Osteoblast (primary cell): ENCODE measurements at regions not wholly inside any gene's neighbourhood (a gene's known extent, or its start where the extent isn't known, plus 50 kb on each side); places are given as distances from the start of the nearest gene placed in this dataset.
"Not testable (repeated sequence)": the region's sequence is repeated elsewhere in the genome, so short reads cannot be mapped to it uniquely, and the experiment has no call there.

ENCODE experiments used
- DNase-seq: peaks from one replicate; pipeline ENCODE4 v3.0.0; 2011; ENCODE audit warnings: low spot score, mixed read lengths; ENCODE audit not compliant: insufficient read length; ENCODE audit errors: missing footprints
- H2AFZ ChIP-seq: 2 replicates; pipeline ENCODE4 v1.6.0; 2011; ENCODE audit warnings: mild to moderate bottlenecking, low read length
- H3K27ac ChIP-seq: 2 replicates; pipeline ENCODE4 v1.5.1; 2011; ENCODE audit warnings: mild to moderate bottlenecking, low read depth, low read length, moderate library complexity
- H3K27me3 ChIP-seq: 2 replicates; pipeline ENCODE4 v1.6.0; 2012; ENCODE audit warnings: mild to moderate bottlenecking, control low read depth, inconsistent platforms, low read length, moderate library complexity; ENCODE audit not compliant: insufficient read depth
- H3K36me3 ChIP-seq: 2 replicates; pipeline ENCODE4 v1.5.1; 2011; ENCODE audit warnings: mild to moderate bottlenecking, low read length, control low read depth, moderate library complexity; ENCODE audit not compliant: insufficient read depth
- H3K4me1 ChIP-seq: 2 replicates; pipeline ENCODE4 v1.5.1; 2011; ENCODE audit warnings: mild to moderate bottlenecking, low read length, control low read depth, moderate library complexity; ENCODE audit not compliant: insufficient read depth
- H3K4me2 ChIP-seq: 2 replicates; pipeline ENCODE4 v1.6.0; 2011; ENCODE audit warnings: mild to moderate bottlenecking, low read length; ENCODE audit not compliant: insufficient read depth
- H3K4me3 ChIP-seq: fragments of 200-600 bp; sonication (generic); 3 replicates; pipeline ENCODE4 v1.5.1; 2012; ENCODE audit warnings: mild to moderate bottlenecking, low read length, inconsistent platforms; ENCODE audit not compliant: insufficient read depth
- H3K79me2 ChIP-seq: 2 replicates; pipeline ENCODE4 v1.6.0; 2012; ENCODE audit warnings: mild to moderate bottlenecking, low read length, control low read depth, inconsistent platforms; ENCODE audit not compliant: insufficient read depth
- H3K9me3 ChIP-seq: 2 replicates; pipeline ENCODE4 v1.5.1; 2011; ENCODE audit warnings: low read depth, low read length, control low read depth
- H4K20me1 ChIP-seq: 2 replicates; pipeline ENCODE4 v1.6.0; 2012; ENCODE audit warnings: mild to moderate bottlenecking, low read length, control low read depth; ENCODE audit not compliant: insufficient read depth
- TF ChIP-seq, protein P1 (sequence below): IDR thresholded peaks from 2 replicates; pipeline ENCODE4 v1.5.1; 2011; ENCODE audit warnings: mild to moderate bottlenecking, low read depth, low read length, moderate library complexity; ENCODE audit errors: extremely low read depth

DNA sequence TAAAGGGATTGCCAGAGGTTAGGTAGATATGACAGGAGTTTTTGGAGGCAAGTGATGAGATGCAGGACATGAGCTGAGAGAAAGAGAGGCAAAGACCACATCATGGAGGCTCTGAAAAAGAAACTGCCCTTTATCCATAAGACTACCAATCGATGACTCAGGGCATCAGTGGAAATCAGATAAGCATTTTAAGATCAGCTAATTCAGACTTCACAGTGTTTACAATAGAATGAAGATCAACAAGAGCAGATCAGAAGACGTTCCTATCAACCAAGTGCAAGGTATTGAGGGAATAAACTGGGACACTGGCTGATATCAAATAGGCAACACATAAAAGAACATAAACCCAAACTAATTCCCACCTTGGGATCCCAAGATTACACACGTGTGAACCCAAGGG, 227.2 kb downstream of the SLCO4C1 start:
- H3K9me3 ChIP-seq: no peaks in the 10 kb centered on the region
- no peak overlapping the region for H3K4me3 ChIP-seq

DNA sequence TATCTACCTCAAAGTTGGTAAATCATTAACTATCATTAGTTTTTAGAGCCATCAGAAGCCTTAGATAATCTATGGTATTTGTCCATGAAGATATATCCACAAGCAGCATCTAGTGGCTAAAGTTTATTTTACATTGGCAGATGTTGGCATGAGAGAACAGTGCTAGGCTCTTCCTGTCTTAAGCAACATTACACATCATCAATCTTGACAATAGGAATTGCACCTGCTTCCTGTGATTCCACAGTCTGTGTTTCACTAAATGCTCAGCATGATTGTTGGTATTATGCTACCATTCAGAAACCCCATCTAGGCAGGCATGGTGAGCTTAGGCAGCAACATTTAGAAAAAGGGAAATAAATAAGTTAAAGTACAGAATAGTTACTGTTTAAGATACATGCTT, 246.6 kb downstream of the SLCO4C1 start:
- Histone ChIP-seq H3K4me2 (no peak overlapping the region), H3K9me3 (no peaks in the 10 kb centered on the region), H3K4me3 (no peak overlapping the region), H3K27me3 (no peaks in the 10 kb centered on the region), H3K27ac (no peak overlapping the region), H4K20me1 (no peaks in the 10 kb centered on the region), H2AFZ (no peak overlapping the region), H3K4me1 (no peaks in the 10 kb centered on the region), H3K79me2 (no peaks in the 10 kb centered on the region), H3K36me3 (no peaks in the 10 kb centered on the region)
- DNase-seq: no peak
- TF ChIP-seq, protein P1, sequence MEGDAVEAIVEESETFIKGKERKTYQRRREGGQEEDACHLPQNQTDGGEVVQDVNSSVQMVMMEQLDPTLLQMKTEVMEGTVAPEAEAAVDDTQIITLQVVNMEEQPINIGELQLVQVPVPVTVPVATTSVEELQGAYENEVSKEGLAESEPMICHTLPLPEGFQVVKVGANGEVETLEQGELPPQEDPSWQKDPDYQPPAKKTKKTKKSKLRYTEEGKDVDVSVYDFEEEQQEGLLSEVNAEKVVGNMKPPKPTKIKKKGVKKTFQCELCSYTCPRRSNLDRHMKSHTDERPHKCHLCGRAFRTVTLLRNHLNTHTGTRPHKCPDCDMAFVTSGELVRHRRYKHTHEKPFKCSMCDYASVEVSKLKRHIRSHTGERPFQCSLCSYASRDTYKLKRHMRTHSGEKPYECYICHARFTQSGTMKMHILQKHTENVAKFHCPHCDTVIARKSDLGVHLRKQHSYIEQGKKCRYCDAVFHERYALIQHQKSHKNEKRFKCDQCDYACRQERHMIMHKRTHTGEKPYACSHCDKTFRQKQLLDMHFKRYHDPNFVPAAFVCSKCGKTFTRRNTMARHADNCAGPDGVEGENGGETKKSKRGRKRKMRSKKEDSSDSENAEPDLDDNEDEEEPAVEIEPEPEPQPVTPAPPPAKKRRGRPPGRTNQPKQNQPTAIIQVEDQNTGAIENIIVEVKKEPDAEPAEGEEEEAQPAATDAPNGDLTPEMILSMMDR: no peak

More for the DNA sequence above, 227.2 kb downstream of the SLCO4C1 start:
- Histone ChIP-seq H3K27ac (no peak overlapping the region), H3K4me1 (no peaks in the 10 kb centered on the region), H3K36me3 (no peaks in the 10 kb centered on the region), H3K79me2 (no peaks in the 10 kb centered on the region), H3K27me3 (no peaks in the 10 kb centered on the region), H2AFZ (no peak overlapping the region), H4K20me1 (no peaks in the 10 kb centered on the region), H3K4me2 (no peak overlapping the region)
- no peak for DNase-seq
- TF ChIP-seq, protein P1: no peak

DNA sequence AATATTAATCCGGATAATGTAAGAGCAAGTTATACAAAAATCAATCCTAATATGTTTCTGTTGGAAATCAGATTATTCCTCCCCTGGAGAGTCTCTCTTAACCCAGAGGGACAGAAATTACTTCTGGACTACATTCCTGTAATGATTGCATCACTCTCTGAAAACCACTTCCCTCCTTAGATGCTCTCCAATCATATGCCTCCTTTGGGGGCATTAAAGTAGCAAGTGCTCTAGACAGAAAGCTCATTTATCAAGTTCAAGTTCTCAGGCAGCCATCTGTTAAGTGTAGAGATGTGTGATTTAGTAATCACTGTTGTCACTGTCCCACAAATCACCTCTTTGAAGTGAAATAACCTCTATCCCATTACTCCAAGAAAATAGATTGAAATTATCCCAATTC, 247.1 kb downstream of the SLCO4C1 start:
- no peaks in the 10 kb centered on the region for H3K9me3 ChIP-seq
- no peak overlapping the region for H3K4me3 ChIP-seq
- H3K27ac ChIP-seq: no peak overlapping the region
- H3K79me2 ChIP-seq: no peaks in the 10 kb centered on the region
- no peaks in the 10 kb centered on the region for H3K27me3 ChIP-seq
- H4K20me1 ChIP-seq: no peaks in the 10 kb centered on the region
- DNase-seq: no peak
- TF ChIP-seq, protein P1: no peak
- no peak overlapping the region for H2AFZ ChIP-seq
- no peaks in the 10 kb centered on the region for H3K4me1 ChIP-seq
- no peaks in the 10 kb centered on the region for H3K36me3 ChIP-seq
- no peak overlapping the region for H3K4me2 ChIP-seq

DNA sequence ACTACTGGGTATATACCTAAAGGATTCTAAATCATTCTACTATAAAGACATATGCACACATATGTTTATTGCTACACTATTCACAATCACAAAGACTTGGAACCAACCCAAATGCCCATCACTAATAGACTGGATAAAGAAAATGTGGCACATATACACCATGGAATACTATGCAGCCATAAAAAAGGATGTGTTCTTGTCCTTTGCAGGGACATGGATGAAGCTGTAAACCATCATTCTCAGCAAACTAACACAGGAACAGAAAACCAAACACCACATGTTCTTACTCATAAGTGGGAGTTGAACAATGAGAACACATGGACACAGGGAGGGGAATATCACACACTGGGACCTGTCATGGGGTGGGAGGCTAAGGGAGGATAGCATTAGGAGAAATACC, 249.0 kb downstream of the SLCO4C1 start:
- H3K36me3 ChIP-seq, H2AFZ ChIP-seq, H4K20me1 ChIP-seq, DNase-seq, H3K4me2 ChIP-seq, H3K4me3 ChIP-seq, H3K27ac ChIP-seq, H3K4me1 ChIP-seq, H3K9me3 ChIP-seq, H3K79me2 ChIP-seq, H3K27me3 ChIP-seq: not testable (repeated sequence)
